A673 (cell line): ENCODE measurements at regions not wholly inside any gene's neighbourhood (a gene's known extent, or its start where the extent isn't known, plus 50 kb on each side); places are given as distances from the start of the nearest gene placed in this dataset.

Experiments used
- BruUV-seq: library from RNA; stranded (reverse); fragments of 400-500 nt; replicated peaks from 2 replicates; lab custom pipeline; 2021; lab: Mats Ljungman, UMichigan
- CTCF ChIA-PET: fragments of 300-600 bp; sonication (Branson Sonifier 250); formaldehyde crosslinking; loops from one replicate; lab custom pipeline; 2022; ENCODE audit warnings: antibody characterized with exemption; lab: Charles Lee
- POLR2A ChIA-PET: fragments of 300-600 bp; sonication (Branson Sonifier 250); formaldehyde crosslinking; loops from one replicate; lab custom pipeline; 2022; ENCODE audit warnings: antibody characterized with exemption; ENCODE audit not compliant: low non-redundant PET; lab: Charles Lee
- DNase-seq: peaks from one replicate; pipeline ENCODE4 v3.0.0-alpha.2; 2015; ENCODE audit warnings: low spot score
- H3K27ac ChIP-seq: fragments of 200-600 bp; sonication (generic); 2 replicates; pipeline ENCODE4 v1.5.1; 2016; ENCODE audit warnings: mixed run types, low read depth, mild to moderate bottlenecking, mixed read lengths, antibody characterized with exemption, low read length; ENCODE audit not compliant: poor library complexity, severe bottlenecking
- H3K27me3 ChIP-seq: fragments of 200-600 bp; sonication (generic); replicated peaks from 2 replicates; pipeline ENCODE4 v1.6.1; 2017; ENCODE audit warnings: mixed run types, low read depth, mild to moderate bottlenecking, mixed read lengths, antibody characterized with exemption, low read length; ENCODE audit not compliant: insufficient read depth, poor library complexity
- H3K36me3 ChIP-seq: fragments of 200-600 bp; sonication (generic); 2 replicates; pipeline ENCODE4 v1.6.1; 2016; ENCODE audit warnings: mixed run types, mild to moderate bottlenecking, mixed read lengths, antibody characterized with exemption, low read length; ENCODE audit not compliant: insufficient read depth, poor library complexity, severe bottlenecking
- H3K4me1 ChIP-seq: fragments of 200-600 bp; sonication (generic); 2 replicates; pipeline ENCODE4 v1.6.1; 2017; ENCODE audit warnings: mixed run types, mild to moderate bottlenecking, mixed read lengths, antibody characterized with exemption, low read length; ENCODE audit not compliant: insufficient read depth, poor library complexity, severe bottlenecking
- H3K4me3 ChIP-seq: fragments of 200-600 bp; sonication (generic); 2 replicates; pipeline ENCODE4 v1.5.1; 2016; ENCODE audit warnings: low read depth, mixed run types, mild to moderate bottlenecking, mixed read lengths, low read length; ENCODE audit not compliant: poor library complexity, severe bottlenecking
- H3K9me3 ChIP-seq: fragments of 200-600 bp; sonication (generic); 2 replicates; pipeline ENCODE4 v1.6.1; 2016; ENCODE audit warnings: mixed run types, low read depth, mild to moderate bottlenecking, mixed read lengths, antibody characterized with exemption, low read length; ENCODE audit not compliant: poor library complexity, severe bottlenecking
- CTCF ChIP-seq: fragments of 300-800, 200-600 bp; sonication (generic); conservative IDR thresholded peaks from 2 replicates; pipeline ENCODE4 v1.5.1; 2017; ENCODE audit warnings: low read depth, mild to moderate bottlenecking, antibody characterized with exemption, low read length, moderate library complexity, mixed read lengths
- EZH2 ChIP-seq: fragments of 200-600 bp; sonication (generic); IDR thresholded peaks from 2 replicates; pipeline ENCODE4 v1.6.1; 2017; ENCODE audit warnings: borderline replicate concordance, low read depth, mild to moderate bottlenecking, mixed read lengths, antibody characterized with exemption, low read length; ENCODE audit not compliant: poor library complexity, severe bottlenecking
- intact Hi-C: fragments of 100-400 bp; cut with micrococcal nuclease; formaldehyde crosslinking; loops from one replicate; pipeline ENCODE4 v1.10.0; 2022; ENCODE audit not compliant: unreplicated experiment

- no peak for DNase-seq
- Histone ChIP-seq H3K4me1 (no peaks in the 10 kb centered on the region), H3K27ac (no peak overlapping the region), H3K36me3 (no peaks in the 10 kb centered on the region), H3K27me3 (no peaks in the 10 kb centered on the region), H3K9me3 (no peaks in the 10 kb centered on the region), H3K4me3 (no peak overlapping the region)
- ChIA-PET CTCF (no interaction called here), POLR2A (no interaction called here)
- intact Hi-C loops = no loop called here
- BruUV-seq = no TSS peak
- TF ChIP-seq EZH2 (no peak), CTCF (no peak)
Observed at GRCh38 chr1:191348328-191348727, 809.9 kb upstream of the RGS18 start.

GRCh38 chr1:191350938-191351337 lies 807.3 kb upstream of the RGS18 start:
- Histone ChIP-seq H3K4me3 (no peak overlapping the region), H3K27me3 (no peaks in the 10 kb centered on the region), H3K9me3 (no peaks in the 10 kb centered on the region), H3K4me1 (no peaks in the 10 kb centered on the region), H3K36me3 (no peaks in the 10 kb centered on the region), H3K27ac (no peak overlapping the region)
- no peak for DNase-seq
- intact Hi-C loops = no loop called here
- TF ChIP-seq EZH2 = no peak
- no peak for TF ChIP-seq CTCF
- no TSS peak for BruUV-seq
- POLR2A ChIA-PET = interaction anchor here (0.6 kb wide), 1 partner anchor 11 kb away, joined by 3 read pairs; no protein-coding TSS in a partner anchor
- CTCF ChIA-PET = no interaction called here

- no peaks in the 10 kb centered on the region for H3K27me3 ChIP-seq
- DNase-seq = no peak
- ChIA-PET CTCF (no interaction called here), POLR2A (no interaction called here)
- H3K4me3 ChIP-seq = no peak overlapping the region
- no peaks in the 10 kb centered on the region for H3K36me3 ChIP-seq
- intact Hi-C loops = no loop called here
- H3K4me1 ChIP-seq = no peaks in the 10 kb centered on the region
- no peaks in the 10 kb centered on the region for H3K9me3 ChIP-seq
- BruUV-seq = no TSS peak
- no peak for TF ChIP-seq EZH2
- no peak for TF ChIP-seq CTCF
- no peak overlapping the region for H3K27ac ChIP-seq
Observed at GRCh38 chr1:191358724-191359123, 799.5 kb upstream of the RGS18 start.
